ENCODE measurements at regions not wholly inside any gene's neighbourhood (a gene's known extent, or its start where the extent isn't known, plus 50 kb on each side); places are given as distances from the start of the nearest gene placed in this dataset.
"Not testable (repeated sequence)": the region's sequence is repeated elsewhere in the genome, so short reads cannot be mapped to it uniquely, and the experiment has no call there.

DNA sequence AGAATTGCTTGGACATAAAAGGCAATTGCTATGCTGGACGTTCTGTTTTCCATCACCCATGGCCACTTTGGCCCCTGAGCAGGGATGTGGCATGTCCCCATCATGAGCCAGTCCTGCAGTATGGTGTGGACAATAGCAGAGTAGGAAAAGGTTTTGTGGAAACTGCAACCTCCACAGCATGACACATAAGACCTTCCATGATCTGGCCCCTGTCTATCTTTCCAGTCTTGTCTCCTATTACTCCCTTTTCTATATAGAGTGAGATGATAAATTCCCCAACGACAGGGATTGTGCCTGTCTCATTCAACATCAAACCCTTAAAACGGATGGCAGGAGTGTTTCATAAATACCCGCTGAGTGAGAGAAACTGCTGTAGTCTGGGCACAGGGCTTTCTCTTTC is 174.7 kb upstream of the PTCH1 start:
- no peaks in the 10 kb centered on the region for H3K9me3 ChIP-seq (ENCODE audit: control insufficient read depth in 2 of 3, insufficient read depth in 1 of 3, low read length in 3 of 3)
- no peak overlapping the region for H3K9ac ChIP-seq (ENCODE audit: low read length in 3 of 3)
- intact Hi-C loops (cut with DNase I): no loop called here
- H3K27me3 ChIP-seq (ENCODE audit: control insufficient read depth, insufficient read depth, low read length): no peaks in the 10 kb centered on the region
- no peaks in the 10 kb centered on the region for H3K36me3 ChIP-seq (ENCODE audit: control insufficient read depth in 2 of 3, insufficient read depth in 3 of 3, low read length in 3 of 3)
- DNase-seq (no peak), FAIRE-seq (no peak)
- peaks cover 0 to under 1% (median 0%) of the 10 kb centered on the region in 3 donors for H3K4me1 ChIP-seq (ENCODE audit: control insufficient read depth in 2 of 3, insufficient read depth in 2 of 3, low read depth in 1 of 3, low read length in 3 of 3)
- TF ChIP-seq, protein P1, sequence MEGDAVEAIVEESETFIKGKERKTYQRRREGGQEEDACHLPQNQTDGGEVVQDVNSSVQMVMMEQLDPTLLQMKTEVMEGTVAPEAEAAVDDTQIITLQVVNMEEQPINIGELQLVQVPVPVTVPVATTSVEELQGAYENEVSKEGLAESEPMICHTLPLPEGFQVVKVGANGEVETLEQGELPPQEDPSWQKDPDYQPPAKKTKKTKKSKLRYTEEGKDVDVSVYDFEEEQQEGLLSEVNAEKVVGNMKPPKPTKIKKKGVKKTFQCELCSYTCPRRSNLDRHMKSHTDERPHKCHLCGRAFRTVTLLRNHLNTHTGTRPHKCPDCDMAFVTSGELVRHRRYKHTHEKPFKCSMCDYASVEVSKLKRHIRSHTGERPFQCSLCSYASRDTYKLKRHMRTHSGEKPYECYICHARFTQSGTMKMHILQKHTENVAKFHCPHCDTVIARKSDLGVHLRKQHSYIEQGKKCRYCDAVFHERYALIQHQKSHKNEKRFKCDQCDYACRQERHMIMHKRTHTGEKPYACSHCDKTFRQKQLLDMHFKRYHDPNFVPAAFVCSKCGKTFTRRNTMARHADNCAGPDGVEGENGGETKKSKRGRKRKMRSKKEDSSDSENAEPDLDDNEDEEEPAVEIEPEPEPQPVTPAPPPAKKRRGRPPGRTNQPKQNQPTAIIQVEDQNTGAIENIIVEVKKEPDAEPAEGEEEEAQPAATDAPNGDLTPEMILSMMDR (IDR thresholded peaks at IDR 0.05; ENCODE audit: borderline replicate concordance, extremely low read depth, insufficient read depth): no peak
- no peak overlapping the region for H3K4me3 ChIP-seq (ENCODE audit: low read length in 3 of 3)
- H3K27ac ChIP-seq (ENCODE audit: low read depth in 2 of 2, low read length in 2 of 2): no peak overlapping the region

DNA sequence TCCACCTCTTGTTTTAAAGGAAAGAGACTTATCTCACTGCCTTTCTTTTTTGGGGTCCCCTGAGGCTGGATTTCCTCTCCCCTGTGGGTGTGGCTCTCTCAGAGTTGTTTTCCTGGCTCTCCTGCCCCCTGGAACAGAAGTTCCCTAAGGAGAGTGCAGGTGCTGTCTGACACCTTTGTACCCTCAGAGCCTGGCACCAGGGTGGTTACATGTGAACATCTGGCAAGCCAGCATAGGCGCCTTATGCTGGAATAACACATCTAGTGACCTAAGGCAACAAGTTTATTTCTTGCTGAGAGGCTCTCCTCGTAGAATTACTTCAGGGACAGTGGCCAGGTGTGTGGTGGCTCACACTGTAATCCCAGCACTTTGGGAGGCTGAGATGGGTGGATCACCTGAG is 172.9 kb upstream of the PTCH1 start:
- no peaks in the 10 kb centered on the region for H3K36me3 ChIP-seq (ENCODE audit: control insufficient read depth in 2 of 3, insufficient read depth in 3 of 3, low read length in 3 of 3)
- no peak overlapping the region for H3K9ac ChIP-seq (ENCODE audit: low read length in 3 of 3)
- intact Hi-C loops (cut with DNase I): no loop called here
- H3K27me3 ChIP-seq (ENCODE audit: control insufficient read depth, insufficient read depth, low read length): no peaks in the 10 kb centered on the region
- no peak overlapping the region for H3K27ac ChIP-seq (ENCODE audit: low read depth in 2 of 2, low read length in 2 of 2)
- FAIRE-seq (no peak), DNase-seq (no peak)
- TF ChIP-seq, protein P1 (IDR thresholded peaks at IDR 0.05; ENCODE audit: borderline replicate concordance, extremely low read depth, insufficient read depth): no peak
- no peaks in the 10 kb centered on the region for H3K4me1 ChIP-seq (ENCODE audit: control insufficient read depth in 2 of 3, insufficient read depth in 2 of 3, low read depth in 1 of 3, low read length in 3 of 3)
- H3K9me3 ChIP-seq (ENCODE audit: control insufficient read depth in 2 of 3, insufficient read depth in 1 of 3, low read length in 3 of 3): no peaks in the 10 kb centered on the region
- H3K4me3 ChIP-seq (ENCODE audit: low read length in 3 of 3): no peak overlapping the region

DNA sequence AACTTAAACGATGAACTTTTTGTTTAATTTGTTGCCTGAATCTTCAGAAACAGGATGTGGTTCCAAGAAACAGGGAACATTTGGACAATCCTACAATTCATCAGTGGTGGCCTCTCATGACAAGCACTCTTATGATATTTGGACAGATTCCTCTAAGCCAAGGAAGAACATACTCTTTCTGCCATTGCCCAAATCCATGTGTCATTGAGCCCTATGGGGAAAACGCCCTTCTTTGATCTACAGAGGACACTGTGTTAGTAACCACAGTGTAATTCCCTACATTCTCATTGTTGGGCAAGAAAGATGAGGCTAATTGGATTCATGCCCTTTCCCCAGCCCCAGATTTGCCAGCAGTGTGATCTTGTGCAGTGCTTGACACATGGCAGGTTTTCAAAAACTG is 167.7 kb upstream of the PTCH1 start:
- H3K4me1 ChIP-seq (ENCODE audit: control insufficient read depth in 2 of 3, insufficient read depth in 2 of 3, low read depth in 1 of 3, low read length in 3 of 3): no peaks in the 10 kb centered on the region
- no peak for FAIRE-seq
- no peak overlapping the region for H3K9ac ChIP-seq (ENCODE audit: low read length in 3 of 3)
- H3K36me3 ChIP-seq (ENCODE audit: control insufficient read depth in 2 of 3, insufficient read depth in 3 of 3, low read length in 3 of 3): no peaks in the 10 kb centered on the region
- H3K9me3 ChIP-seq (ENCODE audit: control insufficient read depth in 2 of 3, insufficient read depth in 1 of 3, low read length in 3 of 3): no peaks in the 10 kb centered on the region
- H3K27me3 ChIP-seq (ENCODE audit: control insufficient read depth, insufficient read depth, low read length): no peaks in the 10 kb centered on the region
- H3K4me3 ChIP-seq (ENCODE audit: low read length in 3 of 3): no peak overlapping the region
- TF ChIP-seq, protein P1 (IDR thresholded peaks at IDR 0.05; ENCODE audit: borderline replicate concordance, extremely low read depth, insufficient read depth): no peak
- no peak overlapping the region for H3K27ac ChIP-seq (ENCODE audit: low read depth in 2 of 2, low read length in 2 of 2)
- DNase-seq: no peak
- intact Hi-C loops (cut with DNase I): no loop called here

DNA sequence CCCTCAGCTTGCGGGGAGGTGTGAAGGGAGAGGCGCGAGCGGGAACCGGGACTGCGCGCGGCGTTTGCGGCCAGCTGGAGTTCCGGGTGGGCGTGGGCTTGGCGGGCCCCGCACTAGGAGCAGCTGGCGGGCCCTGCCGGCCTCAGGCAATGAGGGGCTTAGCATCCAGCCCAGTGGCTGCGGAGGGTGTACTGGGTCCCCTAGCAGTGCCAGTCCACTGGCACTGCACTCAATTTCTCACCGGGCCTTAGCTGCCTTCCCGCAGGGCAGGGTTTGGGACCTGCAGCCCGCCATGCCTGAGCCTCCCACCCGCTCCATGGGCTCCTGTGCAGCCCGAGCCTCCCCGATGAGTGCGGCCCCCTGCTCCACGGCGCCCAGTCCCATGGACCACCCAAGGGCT is 163.5 kb upstream of the PTCH1 start:
- H3K4me1 ChIP-seq (ENCODE audit: control insufficient read depth in 2 of 3, insufficient read depth in 2 of 3, low read depth in 1 of 3, low read length in 3 of 3); H3K9ac ChIP-seq (ENCODE audit: low read length in 3 of 3); H3K4me3 ChIP-seq (ENCODE audit: low read length in 3 of 3); H3K9me3 ChIP-seq (ENCODE audit: control insufficient read depth in 2 of 3, insufficient read depth in 1 of 3, low read length in 3 of 3); H3K27ac ChIP-seq (ENCODE audit: low read depth in 2 of 2, low read length in 2 of 2); intact Hi-C loops (cut with DNase I); H3K36me3 ChIP-seq (ENCODE audit: control insufficient read depth in 2 of 3, insufficient read depth in 3 of 3, low read length in 3 of 3); DNase-seq; H3K27me3 ChIP-seq (ENCODE audit: control insufficient read depth, insufficient read depth, low read length); FAIRE-seq: not testable (repeated sequence)

Measured in kidney (tissue), 13 donors.